Hepatocyte (in vitro differentiated cells): ENCODE measurements at regions not wholly inside any gene's neighbourhood (a gene's known extent, or its start where the extent isn't known, plus 50 kb on each side); places are given as distances from the start of the nearest gene placed in this dataset.

Source experiments
- CTCF ChIP-seq: fragments of 200-600 bp; sonication (generic); IDR thresholded peaks from 2 replicates; pipeline ENCODE4 v1.5.1; 2016; ENCODE audit warnings: antibody characterized with exemption, mild to moderate bottlenecking; ENCODE audit not compliant: poor library complexity
- EZH2 ChIP-seq: fragments of 200-600 bp; sonication (generic); IDR thresholded peaks from 2 replicates; pipeline ENCODE4 v1.6.1; 2016; ENCODE audit warnings: antibody characterized with exemption, mild to moderate bottlenecking, borderline replicate concordance

DNA sequence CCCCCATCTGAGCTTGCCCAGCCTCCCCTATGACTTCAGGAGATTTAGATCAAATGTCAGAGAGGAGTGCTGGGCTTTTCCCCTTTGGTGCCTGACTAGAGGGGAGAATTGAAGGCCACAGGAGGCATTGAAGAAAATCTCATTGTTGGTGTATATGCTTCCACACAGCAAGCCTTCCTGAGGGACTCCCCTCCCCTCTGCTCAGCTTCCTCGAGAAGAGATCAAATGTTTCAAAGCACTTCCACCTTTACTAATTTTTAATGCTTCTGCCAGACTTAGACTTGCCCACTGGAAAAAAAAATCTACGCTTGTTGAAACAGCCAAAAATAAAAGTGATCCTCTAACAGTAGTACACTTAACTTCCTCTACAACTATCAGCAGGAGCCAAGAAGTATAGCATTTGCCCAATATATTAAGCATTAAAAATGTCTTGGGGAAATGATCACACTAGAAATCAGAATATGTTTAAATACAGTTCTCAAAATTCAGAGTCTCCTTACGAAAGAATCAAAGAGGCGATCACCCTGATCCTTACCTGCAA lies 79.3 kb downstream of the FZD1 start:
- TF ChIP-seq EZH2 (no peak), CTCF (no peak)
